HG03354 (cell line): ENCODE measurements at regions not wholly inside any gene's neighbourhood (a gene's known extent, or its start where the extent isn't known, plus 50 kb on each side); places are given as distances from the start of the nearest gene placed in this dataset.

Experiments
- ATAC-seq: cut with Tn5 transposase; IDR thresholded peaks from one replicate; pipeline ENCODE4 v1.9.1; 2021; ENCODE audit warnings: mild to moderate bottlenecking; ENCODE audit not compliant: unreplicated experiment, poor library complexity, severe bottlenecking

DNA sequence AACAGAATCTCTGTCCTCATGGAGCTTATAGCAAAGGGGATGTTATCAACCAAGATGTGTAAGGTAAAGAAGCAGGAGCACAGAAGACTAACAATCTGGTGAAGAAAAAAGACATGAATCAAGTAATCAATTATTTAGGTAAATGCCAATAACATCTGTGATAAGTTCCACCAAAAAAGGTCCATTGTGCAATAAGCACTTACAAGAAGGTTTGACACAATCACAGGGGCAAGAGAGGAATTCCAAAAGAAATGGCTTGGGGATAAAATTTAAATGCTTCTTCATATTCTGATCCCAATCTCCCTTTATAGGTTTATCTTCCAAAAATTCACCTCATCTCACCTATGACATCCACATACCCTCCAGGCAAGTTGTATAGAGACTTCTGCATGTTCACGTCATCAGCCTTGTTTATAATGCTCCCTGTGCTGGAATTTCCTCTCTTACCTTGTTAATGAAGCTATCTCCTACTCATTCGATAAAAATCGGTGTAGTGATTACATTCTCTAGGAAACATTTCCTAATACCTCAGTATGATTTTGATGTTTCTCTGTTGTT, 53.6 kb upstream of the DPT start:
- ATAC-seq: no peak

DNA sequence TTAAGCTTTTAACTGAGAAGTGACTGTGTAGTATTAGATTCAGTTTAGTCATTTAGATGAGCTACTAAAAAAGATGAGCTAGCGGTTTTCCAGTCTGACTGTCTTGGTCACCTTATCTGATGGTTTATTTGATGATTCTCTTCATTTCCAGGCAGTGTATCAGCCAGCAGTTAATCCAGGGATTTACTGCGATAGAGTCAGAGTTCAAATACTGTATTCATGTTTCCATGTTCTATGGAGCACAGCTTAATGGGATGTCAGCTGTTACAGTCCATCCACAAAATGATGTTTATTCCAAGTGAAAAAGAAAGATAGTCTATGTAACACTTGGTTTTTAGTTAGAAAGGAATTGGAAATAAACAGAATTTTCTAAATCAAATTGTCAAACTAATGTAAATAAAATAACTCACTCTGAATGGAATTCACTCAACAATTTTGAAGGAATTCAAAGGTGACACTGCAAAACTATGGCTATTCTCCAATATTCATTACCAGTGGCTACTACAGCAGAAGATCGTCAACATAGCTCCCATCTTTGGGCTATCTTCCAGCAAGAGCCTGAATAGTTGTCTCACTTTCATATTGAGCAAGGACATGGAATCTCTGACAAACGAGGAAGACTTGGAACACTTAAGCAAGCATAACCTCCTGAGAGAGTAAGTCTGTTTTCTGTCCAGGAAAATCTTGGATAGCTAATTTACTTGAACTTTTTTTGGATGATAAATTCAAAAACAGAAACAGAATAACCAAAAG, 54.6 kb upstream of the DPT start:
- ATAC-seq: no peak

DNA sequence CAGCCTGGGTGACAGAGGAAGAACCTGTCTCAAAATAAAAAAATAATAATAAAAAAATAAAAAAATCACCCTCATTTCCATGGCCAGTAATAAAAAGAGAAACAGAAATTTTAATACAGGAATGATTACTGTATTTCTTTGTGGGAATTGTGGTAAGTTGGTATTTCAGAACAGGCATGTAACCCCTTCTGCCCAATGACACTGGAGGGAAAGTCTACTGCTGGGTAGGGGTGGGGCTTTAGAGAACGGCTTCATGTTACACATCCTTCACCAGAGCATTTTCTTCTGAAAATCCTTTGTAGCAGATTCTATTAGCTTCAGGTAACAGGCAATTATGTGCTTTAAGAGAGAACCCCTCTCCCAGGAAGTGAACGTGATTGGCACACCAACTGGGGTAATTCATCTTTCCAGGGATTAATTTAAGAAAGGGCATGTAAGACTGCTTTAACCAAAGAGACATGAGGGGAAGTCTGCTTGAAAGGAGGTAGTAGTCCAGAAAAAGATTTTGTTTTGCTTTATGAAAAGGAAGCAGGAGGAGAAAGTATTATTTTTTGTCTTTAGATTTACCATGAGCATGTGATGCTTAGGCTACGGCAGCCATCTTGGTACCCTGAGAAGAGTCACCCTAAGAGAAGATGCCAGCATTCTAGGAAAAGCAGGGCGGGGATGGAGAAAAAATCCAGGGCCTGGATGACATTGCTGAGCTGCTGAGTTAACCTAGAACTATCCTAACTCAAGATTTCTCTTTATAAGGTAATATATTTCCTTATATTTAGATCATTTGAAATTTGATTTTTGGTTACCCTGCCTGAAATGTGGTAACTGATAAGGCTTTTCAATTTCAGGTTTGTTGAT, 57.7 kb upstream of the DPT start:
- ATAC-seq: no peak

DNA sequence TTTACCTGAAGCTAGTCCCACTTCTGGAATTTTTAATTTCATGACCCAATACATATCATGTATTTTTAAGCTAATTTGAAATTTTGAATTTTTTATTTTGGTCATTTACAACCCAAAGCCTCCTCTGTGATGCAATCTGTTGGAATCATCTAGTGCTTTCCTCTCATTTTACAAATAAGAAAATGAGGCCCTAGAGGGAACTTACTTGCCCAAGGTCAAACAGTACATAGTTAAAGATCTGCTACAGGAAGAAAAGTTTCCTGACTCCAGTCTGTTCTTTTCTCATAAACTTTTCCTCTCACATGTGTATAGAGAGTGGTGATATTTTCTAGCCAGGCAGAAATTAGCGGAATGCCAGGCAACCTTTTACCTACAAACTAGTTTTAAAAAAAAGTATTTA, 59.3 kb upstream of the DPT start:
- no peak for ATAC-seq

DNA sequence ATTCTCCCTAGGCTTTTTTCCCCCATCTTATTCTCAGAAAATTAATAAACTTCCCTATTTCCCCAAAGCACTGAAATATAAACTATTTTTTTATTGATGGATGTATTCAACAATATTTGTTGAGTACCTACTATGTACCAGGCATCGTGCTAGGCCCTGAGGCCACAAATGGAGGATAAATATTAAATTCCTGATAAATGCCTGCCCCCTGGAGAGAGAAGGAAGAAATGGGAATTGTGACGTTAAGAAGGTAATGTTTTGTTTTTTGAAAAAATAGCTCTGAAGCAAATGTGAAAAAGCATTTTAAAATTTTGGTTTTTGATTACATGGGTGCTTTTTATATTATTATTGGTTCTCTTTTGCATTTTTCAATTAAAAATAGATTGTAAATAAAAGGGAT, 60.5 kb upstream of the DPT start:
- no peak for ATAC-seq

DNA sequence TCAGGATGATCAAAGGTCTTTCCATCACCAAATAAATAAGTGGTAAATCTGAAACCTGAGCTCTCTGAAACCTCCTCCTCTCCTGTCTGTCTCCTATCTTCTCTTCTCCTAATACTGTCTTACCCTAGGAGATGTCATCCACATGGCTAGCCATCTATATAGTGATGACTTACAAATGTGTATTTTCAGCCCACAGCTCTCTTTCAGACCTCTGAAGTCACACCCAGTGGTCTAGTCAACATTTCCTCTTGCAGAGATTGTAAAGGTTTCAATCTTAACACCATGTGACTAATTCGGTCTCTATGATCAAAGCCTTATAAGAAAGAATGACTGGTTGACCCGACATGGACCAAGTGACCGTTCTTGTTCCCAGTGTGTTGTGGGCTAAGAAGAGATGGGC, 63.1 kb upstream of the DPT start:
- ATAC-seq: no peak

DNA sequence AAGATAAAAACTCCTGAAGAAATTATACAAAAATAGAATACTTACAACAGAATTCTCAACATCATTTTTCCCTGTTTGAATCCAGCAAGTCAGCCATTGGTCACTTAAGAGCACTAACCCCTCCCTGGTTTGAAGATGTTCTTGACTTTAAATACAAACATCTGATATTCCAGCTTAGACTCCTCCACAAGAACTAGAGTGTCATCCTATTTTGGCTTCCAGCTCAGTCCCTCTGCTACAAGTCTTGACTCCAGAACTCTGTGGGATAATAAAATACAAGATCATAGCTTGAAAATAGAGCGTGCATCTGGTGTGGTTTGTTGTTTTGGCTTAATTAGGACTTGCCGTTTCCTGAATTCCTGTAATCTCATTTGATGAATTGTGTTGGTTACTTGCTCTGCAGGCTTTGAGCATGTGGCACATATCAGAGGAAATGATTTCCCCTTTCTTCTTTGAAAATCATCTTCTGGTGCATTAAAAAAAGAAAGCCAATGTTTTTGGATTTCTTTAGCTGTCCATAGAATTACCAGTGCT, 63.7 kb upstream of the DPT start:
- ATAC-seq: no peak

DNA sequence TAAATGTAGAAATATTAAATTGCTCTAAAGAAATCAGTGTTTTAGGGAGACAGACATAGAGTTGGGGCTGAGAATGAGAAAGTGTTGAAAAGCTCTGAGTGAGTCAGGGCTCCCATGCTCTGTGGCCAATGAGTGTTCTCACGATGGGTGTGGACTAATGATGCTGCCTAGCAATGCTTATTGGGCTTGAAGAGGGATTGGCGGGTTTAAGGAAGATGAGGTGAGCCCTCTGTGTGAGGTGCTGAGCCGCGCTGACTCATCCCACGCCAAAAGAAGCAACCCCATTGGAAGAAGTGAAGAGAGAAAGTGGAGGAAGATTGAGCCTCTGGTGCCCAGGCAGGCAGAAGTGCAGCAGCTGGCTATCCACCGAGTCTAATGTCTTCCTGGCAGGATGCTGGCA, 65.1 kb upstream of the DPT start:
- ATAC-seq: no peak

DNA sequence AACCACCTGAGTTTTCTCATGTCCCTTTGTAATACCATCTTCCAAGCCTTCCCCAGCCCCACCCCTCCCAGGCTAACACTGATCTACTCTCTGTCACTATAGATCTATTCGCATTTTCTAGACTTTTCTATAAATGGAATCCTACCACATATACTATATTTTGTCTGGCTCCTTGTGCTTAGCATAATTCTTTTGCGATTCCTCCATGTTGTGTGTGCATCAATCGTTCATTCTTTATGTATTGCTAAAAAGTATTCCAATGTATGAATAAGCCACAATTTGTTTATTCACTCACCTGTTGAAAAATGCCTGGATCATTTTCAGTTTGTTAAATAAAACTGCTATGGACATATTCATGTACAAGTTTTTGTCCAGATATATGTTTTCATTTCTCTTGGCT, 66.7 kb upstream of the DPT start:
- no peak for ATAC-seq

DNA sequence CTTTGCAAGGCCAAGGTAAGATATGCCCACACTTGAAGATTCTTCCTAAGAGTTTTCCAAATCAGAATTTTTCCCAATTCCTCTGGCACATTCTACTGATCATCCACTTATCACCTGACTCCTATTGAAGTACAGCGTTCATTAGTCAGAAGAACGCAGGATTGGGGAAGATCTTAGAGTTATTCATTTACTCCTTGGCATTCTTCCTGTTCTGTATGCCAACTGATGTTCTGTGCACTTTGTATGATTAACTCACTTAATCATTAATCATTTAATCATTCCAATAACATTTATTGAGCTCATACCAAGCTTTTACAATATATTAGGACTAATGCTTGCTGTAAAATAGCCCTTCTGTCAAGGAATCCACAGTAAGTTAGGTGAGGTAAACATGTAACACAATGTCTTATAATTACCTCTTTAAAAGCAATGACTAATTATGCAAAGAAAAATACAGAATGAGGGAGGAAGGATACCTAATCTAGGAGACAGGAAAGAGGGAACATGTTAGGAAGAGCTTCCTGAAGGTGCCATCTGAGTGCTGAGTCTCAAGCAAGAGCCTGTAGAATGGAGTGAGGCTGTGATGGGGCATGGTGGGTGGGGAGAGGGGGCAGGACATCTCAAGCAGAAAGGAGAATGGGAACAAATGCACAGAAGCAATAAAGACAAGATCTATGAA, 71.1 kb upstream of the DPT start:
- ATAC-seq: no peak

DNA sequence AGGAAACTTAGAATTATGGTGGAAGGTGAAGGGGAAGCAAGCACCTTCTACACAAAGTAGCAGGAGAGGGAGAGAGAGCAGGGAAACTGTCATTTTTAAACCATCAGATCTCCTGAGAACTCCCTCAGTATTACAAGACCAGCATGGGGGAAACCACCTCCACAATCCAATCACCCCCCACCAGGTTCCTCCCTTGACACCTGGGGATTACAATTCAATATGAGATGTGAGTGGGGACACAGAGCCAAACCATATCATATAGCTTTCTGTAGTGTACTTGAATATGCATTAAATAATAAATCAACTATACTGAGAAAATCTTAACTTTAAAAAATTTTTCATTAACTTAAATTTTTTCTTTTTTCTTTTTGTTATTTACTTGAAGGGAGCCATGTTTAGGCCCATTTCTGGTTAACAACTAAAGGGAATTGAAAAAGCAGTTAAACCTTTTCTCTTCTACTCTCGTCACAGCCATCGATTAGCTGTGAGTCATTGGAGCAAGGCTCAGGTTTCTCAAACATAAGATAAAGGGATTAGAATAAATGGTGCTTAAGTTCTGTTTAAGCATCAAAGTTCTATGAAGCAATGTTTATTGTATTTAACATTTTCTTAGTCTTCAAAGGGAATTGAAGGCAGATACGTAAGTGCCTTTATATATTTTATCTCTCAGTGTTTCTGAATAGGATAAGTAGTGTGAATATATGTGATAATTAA, 72.2 kb upstream of the DPT start:
- no peak for ATAC-seq

DNA sequence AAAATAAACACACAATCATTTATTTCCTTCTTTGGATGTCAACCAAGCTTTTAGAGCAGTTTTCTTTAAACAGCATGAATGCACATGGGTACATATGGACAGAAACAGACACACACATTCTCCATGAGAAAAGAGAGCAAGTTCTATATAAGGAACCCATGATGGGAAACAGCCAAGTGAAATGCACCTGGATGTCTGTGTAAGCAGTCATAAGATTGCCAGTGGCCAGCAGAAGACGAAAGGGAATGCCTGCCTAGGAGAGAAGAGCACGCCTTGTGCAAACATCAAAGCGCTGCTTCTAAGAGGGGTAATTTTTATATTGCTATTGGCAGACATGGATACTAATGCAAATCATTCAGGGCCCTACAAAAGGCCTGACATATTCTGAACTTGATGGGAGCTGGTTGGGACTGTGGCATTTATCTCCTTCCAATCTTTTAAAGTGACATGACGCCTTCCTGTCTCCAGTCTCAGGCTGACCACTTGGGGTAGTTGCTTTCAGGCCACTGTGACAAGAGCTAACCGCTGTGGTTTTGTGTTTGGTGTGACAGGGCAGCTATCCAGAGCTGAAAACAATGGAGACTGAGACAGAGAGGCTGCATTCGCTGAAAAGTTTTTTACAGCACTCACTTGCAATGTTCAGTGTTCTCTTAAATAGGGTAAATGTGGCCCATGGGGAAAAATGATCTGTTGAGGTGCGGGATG, 75.0 kb upstream of the DPT start:
- ATAC-seq: no peak

DNA sequence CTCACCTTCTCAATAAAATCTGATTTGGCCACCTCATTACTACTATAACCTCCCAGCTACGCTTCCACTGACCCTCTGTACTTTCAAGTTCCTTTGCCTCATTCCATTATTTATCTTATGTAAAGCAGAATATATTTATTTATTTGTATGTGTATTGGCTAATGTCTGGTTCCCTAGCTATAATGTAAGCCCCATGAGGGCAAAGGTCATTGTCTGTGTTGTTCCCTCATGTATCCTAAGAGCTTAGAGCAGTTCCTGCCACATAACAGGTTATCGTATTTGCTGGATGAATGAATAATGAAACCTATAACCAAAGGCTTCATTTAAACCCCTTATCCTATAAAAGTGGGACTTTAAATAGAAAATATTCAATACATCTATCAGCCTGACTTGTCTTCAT, 77.9 kb upstream of the DPT start:
- no peak for ATAC-seq

DNA sequence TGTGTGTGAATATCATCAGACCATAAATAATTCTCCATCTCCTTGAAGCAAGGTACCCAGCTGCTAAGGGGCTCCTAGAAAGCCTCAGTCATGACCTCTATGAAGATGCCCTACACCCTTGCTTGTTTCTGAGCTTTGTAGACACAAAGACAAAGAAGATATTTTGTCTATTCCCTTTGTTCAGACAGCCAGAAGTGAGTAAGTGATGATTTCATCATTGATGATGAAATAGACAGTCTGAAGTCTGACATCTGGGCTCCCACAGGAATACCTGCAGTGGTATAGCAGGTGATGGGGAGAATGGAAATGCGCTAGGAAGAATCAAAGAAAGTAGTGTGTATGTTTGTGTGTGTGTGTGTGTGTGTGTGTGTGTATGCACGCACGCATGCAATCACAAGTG, 82.2 kb upstream of the DPT start:
- ATAC-seq: no peak

DNA sequence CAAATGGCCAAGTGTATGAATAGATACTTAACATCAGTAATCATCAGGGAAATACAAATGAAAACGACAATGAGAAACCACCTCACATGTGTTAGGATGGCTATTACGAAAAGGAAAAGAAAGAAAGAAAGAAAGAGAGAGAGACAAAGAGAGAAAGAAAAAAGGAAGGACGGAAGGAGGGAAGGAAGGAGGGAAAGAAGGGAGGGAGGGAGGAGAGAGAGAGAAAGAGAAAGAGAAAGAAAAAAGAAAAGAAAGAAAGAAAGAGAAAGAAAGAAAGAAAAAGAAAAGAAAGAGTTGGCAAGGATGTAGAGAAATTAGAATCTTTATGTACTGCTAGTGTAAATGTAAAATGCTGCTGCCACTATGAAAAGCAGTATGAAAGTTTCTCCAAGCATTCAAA, 90.7 kb upstream of the DPT start:
- ATAC-seq: no peak

DNA sequence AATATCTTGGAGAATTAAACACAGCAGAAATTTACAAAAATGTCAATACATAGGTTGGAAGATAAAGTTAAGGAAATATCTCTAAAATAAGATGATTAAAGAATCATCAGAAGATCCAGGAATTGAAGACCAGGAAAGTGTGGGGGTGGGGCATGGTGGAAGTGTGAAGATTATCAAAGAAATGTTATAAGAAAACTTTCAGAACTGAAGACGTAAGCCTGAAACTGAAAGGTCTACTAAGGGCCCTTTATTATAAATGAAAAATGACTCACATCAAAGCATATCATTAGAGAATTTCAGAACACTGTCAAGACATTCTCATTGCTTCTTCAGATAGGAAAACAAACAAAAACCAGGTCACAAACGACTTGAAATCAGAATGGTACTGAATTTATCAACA, 92.4 kb upstream of the DPT start:
- no peak for ATAC-seq

DNA sequence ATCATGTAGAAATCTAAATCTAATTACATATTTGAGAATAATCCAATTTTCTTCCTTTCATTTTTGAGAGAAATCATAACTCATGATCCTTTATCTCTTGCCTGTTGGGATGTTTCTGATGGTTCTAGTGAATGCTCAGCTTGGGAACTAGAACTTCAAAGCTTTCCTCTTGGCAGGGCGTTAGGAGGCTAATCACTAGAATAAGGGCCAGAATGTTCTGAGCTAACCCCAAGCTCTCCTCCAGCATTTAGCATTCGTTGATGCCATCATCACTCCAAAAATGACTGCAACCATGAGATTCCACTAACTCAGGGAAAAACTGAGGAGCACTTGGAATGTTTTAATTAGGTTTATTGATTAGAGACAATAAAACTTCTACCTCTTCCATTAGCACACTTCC, 93.9 kb upstream of the DPT start:
- ATAC-seq: no peak

DNA sequence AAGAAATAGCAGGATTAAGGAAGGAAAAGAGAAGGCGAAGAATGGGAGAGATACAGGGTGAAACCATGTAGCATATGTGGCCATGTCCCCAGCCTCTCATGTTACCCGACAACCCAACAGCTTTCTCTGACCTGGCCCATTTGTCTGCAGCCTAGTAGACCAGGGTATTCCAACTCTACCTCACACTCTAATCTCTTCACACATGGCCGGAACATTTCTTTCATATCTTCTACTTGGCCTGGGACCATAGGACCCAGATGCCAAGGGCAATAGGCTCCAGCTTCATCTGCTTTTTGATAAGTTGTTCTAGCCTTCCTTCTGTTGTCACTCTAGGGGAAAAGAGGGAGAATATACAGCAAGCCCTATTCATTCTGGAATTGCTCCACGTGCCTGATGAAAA, 95.0 kb upstream of the DPT start:
- no peak for ATAC-seq

DNA sequence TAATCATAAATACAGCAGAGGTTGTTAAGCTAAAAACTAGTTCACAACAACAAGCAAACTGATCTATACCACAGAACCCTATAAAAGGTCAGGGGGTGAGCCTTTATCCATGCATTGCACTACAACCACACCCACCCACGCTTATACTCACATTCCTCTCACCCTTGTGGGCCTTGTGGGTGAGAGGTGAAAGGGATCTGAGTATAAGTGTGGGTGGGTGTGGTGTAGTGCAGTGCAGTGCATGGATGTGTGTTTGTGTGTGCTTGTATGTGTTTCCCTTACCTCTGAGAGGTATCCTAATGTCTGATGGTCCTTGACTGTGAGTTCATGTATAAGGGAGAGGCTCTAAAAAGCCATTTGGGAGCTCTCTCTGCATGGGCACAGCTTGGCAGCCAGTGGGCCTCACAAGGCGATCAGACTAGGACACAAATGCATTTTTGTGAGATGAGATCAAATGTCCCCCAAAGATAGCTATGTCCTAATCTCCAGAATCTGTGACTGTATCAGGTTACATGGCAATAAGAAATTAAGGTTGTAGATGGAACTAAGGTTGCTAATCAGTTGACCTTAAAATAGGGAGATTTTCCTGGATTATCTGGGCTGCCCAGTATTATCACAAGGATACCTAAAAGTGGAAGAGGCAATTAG, 95.5 kb upstream of the DPT start:
- ATAC-seq: no peak
